ENCODE measurements at regions not wholly inside any gene's neighbourhood (a gene's known extent, or its start where the extent isn't known, plus 50 kb on each side); places are given as distances from the start of the nearest gene placed in this dataset.

GRCh38 chr1:87206044-87206831 lies 122.4 kb upstream of the LMO4 start:
- TF ChIP-seq CTCF (conservative IDR thresholded peaks at IDR 0.05; ENCODE audit: low read depth, low read length) (no peak), POLR2A (IDR thresholded peaks at IDR 0.05; ENCODE audit: low read depth, low read length) (no peak), MAFK (IDR thresholded peaks at IDR 0.05; ENCODE audit: low read depth, low read length) (peak; percentile 89), RFX5 (IDR thresholded peaks at IDR 0.05; ENCODE audit: low read depth, low read length) (no peak), RAD21 (IDR thresholded peaks at IDR 0.05; ENCODE audit: low read length) (no peak), SMC3 (IDR thresholded peaks at IDR 0.05; ENCODE audit: low read depth, low read length) (no peak), NFE2L2 (IDR thresholded peaks at IDR 0.05; ENCODE audit: low read depth, low read length) (no peak)

Data from IMR-90 (cell line).